ENCODE measurements at regions not wholly inside any gene's neighbourhood (a gene's known extent, or its start where the extent isn't known, plus 50 kb on each side); places are given as distances from the start of the nearest gene placed in this dataset.

DNA sequence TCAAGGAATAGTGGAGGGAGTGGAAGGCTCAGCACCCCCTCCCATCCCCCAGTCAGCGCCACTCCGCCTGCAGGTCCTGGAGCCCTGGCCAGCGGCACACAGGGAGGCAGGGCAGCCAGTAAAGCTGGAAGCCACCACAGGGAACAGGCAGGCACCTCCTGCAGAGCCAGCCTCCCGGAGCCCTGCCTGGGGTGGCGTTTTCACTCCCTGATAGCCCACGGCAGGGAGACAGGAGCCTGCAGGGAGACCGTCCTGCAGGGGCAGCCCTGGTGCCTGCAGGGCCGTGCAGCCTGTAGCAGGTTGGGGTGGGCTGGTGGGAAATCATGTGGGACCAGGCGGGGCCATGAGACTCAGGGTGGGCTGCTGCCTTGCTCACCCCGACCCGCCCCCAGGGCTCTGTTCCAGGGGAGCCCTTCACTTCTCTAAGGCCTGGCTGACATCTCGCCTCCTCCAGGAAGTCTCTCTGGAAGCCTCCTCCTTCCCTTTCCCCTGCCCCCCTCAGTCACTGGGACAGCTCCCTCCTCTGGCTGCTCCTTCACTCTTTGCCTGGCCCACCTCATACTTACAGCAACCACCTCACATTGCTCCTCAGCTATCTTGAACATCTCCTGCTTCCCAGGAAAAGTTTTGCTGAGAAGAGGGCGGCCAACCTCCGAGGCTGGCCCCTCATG is 221.0 kb downstream of the GLI2 start:
- no peak for DNase-seq

DNA sequence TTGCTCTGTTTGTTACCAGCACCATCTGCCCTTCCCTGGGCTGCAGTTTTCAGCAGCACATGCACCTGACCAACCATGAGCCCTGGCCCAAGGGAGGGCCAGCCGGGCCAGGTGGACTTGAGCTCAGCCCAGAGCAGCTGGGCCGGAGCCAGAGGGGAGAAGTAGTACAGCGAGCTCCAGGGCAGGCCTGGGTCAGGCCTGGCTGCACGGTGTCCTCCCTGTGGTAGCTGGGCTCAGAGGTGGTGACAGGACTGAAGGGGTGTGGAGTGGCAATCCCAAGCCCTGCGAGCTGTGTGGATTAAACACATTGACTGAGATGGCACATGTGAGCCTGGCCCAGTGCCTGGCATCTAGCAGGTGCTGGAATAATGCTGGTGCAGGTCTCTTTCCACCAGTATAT is 222.2 kb downstream of the GLI2 start:
- no peak for DNase-seq

DNA sequence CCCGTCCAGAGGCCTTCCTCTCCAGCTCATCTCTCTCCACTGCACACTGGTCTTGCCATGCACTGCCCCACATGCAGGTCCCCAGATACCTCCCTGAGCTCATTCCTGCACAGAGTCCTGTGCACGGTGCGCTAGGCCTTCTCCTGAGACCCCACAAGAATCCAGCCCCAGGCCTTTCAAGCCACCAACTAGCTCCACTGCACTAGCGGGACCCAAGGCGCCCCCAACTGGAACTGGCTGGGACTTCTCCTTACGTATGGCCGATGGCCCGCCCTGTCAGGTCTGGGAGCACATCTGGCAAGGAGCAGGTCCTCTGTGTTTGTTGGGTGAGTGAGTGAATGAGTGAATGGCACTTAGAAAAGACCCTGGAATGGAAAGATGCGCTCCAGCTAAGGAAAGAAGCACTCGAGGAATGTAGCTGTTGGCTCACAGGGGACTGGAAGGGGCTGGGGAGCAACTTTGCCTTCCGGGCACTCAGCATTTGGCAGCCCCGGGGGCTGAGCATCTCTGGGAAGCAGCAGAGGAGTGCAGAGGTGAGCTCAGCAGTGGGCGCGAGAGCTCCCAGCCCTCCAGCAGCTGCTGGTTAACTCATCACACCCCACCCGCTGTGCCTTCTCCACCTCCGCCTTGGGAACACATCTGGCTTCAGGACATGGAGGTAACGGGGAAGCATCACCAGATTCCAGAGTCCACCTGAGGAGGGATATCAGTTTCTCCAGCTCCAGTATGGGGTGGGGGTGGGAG is 223.1 kb downstream of the GLI2 start:
- no peak for DNase-seq

DNA sequence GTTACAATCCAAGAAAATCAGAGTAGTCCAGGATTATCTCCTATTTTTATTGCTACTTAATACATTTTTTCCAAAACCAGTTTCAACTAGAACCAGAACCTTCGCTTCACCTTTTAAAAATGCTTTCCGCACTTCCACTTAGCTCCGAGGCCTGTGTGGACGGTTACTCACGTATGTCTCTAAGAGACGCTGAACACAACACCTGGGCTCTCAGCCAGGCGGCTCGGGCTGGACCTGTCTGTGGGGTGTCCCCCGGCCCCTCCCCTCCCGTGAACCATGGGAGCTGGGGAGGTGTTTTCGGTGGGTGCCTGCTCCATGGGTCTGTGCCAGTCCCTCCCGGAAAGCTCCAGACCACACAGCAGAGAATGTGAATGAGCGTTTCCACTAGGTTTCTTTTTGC is 223.8 kb downstream of the GLI2 start:
- DNase-seq, result no peak

DNA sequence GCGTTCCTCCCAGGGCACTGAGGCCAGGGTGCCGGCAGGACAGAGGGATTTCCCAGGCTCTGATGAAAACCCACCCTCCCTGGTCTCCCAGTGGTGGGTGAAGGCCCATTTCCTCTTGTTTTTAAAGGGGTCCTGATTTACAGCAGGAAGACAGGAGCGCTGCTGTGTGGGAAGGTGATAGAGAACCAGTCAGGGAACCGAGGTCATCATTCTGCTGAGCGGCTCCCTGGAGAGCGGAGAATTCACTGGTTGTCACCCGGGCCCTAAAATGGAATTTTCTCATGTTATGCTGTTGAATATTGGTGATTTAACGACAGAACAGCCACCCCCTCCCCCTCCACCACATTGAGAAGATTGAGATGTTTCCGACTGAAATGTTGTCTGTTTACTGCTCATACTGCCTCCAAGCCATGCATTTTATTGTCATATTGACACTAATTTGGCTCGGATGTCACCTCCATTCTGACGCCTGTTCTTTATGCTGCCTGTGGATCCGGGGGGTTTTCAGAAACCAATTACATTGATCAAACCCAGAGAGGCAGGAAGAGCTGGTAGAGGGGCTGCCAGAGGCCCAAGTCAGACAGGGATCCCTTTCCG is 225.2 kb downstream of the GLI2 start:
- no peak for DNase-seq

DNA sequence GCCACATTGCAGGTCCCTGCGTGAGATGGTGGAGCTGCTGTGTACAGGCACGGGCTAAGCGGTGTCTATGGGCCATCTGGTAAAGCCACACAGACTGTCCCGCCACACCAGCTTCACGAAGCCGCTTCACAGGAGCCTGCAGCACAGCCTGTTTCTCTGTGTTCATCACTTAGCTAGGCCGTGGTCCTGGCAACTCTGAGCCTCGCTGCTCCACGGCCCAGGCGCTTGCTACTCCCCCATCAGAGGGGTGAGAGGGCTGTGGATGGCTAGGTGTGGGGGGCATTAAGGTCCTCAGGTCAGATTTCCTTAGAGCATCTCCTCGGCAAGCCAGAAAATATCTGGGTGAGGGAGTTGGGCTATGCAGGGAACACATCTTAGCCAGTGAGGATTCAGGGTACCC is 225.7 kb downstream of the GLI2 start:
- no peak for DNase-seq

DNA sequence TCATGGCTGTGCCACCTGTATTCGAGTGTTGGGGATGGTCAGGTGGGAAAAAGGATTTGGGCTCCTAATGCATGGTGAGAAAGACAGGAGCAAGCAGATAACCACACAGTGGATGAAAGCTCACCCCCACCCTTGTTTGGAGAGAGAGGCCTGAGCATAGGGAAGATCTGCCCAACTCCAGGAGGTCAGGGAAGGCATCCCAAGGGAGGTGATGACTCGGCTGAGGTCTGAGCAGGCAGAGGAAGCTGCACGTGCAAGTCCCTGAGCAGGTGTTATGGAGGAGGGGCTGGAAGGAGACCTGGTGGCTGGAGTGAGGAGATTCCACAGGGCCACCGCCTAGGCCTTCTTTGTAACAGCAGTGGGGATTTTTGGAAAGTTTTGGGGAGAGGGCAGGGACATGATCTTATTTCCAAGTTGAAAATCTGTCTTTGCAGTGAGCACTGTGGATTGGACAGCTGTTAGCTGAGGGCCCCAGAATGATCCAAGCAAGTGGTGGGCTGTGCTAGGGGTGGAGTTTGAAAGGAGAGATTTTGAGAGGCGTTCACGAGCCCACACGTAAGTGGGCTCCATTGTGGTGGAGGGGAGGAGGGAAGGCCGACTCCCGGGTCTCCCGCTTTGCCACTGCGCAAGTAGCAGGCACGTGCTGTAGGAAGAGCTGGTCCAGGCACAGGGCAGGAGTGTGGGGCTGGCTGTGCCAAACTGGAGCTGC is 228.5 kb downstream of the GLI2 start:
- DNase-seq, result no peak

DNA sequence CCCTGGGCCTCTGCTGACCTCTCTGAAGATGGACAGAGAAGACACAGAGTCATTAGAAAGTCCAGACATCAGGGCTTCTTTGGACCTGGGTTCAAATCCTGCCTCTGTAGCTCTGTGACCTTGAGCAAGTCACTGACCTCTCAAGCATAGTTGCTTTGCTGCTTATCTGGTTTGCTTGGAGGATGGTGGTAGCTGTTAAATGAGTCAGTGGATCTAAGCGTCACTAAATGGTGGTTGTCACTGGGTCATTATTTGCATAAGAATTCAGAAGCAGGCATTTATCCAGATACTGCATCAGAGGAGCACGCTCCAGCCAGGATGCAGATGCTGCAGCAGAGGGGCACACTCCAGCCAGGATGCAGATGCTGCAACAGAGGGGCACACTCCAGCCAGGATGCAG is 229.2 kb downstream of the GLI2 start:
- no peak for DNase-seq

DNA sequence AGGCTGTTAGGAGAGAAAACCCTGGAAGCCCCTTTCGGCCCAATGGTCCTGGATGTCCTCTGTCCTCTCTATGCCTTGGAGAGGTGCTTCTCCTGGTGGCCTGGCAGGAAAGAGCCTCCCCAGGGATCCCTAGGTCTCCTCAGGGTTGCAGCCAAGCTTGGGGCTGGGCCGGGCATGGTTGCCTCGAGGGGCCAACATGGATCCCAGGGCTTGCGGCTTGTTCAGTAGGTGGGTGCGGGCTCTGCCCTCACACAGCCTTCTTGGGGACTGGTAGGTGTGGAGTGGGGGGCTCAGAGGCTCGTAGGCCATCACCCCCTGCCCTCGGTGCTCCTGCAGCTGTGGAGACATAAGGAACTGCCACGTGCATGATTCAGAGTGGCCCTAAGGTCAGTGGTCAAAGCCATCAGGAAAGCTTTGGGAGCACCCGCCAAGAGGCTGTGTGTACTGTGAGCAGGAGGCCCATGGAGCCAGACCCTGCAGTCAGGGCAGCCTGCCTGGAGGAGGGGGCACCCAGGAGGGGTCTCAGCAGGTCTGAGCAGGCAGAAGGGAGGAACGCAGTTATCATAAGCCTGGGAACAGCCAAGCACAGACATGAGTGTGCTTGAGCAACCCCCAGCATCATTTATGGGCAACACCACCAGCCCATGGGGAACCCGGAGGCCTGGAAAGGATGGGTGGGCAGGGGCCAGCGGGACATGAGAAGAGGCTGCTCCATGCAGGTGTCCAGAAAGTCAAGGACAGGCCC is 231.0 kb downstream of the GLI2 start:
- no peak for DNase-seq

DNA sequence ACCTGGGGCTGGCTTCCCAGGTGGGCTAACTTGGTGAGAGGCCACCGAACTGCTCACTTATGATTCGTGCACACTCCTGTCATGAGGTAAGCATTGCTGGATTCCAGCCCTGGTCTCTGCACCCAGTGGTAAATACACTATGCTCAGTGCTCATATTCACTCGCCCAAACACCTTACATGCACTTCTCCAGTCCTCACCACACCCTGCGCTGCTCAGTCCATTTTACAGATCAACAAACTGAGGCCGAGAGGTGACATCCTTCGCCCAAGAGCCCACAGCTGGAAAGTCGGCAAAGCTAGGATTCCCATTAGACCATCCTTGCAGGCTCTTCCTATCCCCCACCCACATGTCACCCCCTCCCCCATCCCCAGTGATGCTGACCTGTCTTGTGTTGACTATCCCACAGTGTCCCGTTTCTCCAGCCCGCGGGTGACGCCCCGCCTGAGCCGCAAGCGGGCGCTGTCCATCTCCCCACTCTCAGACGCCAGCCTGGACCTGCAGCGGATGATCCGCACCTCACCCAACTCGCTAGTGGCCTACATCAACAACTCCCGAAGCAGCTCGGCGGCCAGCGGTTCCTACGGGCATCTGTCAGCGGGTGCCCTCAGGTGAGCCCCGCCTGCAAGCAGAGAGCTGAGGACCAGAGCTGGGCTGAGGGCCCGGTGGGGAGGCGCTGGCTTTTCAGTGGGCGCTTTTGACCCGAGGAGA is 232.8 kb downstream of the GLI2 start:
- no peak for DNase-seq

DNA sequence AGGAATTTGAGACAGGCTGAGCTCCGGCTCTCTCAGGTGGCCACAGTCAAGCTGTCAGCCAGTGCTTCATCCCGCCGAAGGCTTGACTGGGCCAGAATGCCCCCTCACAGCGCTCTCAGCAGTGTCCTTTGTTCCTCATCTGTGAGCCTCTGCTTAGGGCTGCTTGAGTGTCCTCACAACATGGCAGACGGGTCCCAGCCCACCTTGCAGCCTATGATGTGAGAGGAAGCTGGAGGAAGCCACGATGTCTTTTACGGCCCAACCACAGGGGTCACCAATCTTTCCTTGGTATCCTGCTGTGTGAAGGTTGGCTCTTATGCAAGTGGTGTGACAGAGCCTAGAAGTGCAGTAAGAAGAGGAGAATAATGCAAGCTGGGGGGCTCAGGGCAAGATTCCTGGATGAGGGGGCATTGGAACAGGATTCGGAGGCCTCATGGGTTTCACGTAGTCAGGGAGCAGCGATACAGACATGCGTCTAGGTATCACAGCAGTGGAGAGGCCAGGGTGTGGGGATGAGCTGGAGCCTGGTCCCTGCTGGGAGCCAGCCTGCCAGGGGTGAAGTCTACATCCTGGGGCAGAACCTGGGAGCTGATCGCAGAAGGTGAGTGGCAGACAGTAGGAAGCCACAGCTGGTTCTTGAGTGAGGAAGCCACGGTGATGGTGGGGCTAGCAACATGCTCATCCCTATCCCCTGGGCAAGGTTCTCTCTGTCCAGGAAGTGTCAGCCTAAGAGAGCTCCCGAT is 234.1 kb downstream of the GLI2 start:
- no peak for DNase-seq

DNA sequence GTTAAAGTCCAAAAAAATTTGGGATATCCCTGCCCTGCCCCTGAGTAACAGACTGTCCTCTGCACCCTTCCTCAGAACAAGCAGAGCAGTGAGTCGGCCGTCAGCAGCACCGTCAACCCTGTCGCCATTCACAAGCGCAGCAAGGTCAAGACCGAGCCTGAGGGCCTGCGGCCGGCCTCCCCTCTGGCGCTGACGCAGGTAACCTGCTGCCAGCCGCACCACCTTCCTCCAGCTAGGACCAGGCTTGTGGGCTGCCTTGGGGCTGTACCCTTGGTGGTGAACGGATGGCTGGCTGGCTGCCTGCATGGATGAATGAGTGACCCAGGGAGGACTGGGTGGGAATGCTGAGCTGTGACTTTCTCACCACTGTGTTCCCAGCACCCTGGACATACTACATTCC is 236.2 kb downstream of the GLI2 start:
- no peak for DNase-seq

DNA sequence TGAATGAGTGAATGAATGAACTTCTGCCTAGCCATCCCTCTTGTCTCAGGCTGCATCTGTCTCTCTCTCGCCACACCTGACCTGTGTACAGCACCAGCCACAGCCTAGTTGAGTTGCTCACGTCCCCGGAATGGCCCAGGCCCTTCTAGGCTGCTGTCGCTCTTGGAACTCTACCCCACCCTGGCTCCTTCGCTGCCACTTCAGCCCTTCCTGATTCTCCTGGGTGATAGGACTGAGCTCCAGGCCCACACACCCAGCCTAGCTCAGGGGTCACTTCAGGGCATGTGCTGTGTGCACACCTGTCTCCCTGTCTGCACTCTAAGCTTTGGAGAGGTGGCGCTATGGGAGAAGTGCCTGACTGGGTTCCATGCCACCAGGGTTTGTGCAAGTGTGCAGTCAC is 236.6 kb downstream of the GLI2 start:
- DNase-seq, result no peak

DNA sequence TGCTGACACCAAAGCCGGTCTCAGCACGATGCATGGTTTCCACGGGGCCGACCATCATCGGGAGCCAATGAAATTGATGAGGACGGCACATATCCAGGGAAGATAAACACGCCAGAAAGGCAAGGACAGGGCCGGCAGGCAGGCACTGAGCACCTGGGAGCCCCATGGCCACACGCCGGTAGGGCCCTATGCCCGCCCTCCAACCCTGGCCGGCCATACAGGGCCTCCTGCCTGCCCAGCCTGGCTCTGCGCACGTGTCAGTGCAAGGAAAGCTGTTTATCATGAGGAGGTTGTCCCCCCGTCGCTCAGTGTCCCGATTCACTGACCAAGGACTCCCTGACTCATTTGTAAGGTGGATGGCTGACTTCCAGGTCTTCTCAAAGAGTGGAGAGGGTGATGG is 237.5 kb downstream of the GLI2 start:
- DNase-seq, result no peak

DNA sequence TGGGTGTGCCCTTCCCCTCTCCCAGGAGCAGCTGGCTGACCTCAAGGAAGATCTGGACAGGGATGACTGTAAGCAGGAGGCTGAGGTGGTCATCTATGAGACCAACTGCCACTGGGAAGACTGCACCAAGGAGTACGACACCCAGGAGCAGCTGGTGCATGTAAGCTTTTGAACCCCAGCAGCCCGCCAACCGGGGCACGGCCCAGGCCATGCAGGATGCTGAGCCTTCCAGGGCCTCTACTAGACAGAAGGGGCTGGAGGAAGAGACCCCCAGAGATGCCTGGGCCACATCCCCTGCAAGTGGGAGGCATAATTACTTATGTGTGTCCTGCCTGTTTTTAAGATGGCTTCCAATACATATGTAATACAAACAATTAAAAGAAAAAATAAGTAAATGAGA is 239.3 kb downstream of the GLI2 start:
- no peak for DNase-seq

DNA sequence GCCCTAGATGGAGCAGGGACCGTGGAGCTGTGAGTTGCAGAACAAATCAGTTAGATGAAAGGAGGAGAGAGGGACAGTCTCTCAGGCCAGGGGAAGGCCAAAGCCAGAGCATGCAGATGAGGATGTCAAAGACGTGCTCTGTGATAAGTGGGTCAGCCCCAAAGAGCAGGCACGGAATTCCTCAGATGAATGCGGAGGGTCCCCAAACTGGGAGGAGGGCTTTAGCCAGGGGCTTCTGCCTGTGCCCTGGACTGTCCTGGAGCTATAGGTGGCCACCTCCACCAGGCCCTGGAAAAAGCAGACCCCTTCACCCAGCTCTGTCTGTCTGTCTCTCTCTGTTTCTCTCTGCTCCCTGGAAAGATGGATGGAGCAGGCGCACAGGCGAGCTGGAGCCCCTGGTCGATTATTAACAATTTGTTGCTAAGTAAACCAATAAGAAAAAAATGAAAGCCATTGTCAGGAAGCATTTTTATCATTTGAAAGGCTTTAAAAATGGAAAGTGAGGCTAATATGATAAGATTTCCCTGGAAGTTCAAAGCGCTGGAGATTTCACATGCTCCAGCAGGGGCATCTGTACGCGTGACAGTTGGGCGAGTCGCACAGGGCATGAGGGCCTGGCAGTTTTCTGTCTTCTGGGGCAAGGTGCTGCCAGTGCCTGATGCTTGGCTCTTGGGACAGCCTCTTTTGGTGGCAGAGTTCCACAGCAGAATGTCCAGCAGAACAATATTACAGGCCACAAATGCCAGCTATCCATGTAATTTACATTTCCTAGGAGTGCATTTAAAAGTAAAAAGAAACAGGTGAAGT is 241.0 kb downstream of the GLI2 start:
- no peak for DNase-seq

DNA sequence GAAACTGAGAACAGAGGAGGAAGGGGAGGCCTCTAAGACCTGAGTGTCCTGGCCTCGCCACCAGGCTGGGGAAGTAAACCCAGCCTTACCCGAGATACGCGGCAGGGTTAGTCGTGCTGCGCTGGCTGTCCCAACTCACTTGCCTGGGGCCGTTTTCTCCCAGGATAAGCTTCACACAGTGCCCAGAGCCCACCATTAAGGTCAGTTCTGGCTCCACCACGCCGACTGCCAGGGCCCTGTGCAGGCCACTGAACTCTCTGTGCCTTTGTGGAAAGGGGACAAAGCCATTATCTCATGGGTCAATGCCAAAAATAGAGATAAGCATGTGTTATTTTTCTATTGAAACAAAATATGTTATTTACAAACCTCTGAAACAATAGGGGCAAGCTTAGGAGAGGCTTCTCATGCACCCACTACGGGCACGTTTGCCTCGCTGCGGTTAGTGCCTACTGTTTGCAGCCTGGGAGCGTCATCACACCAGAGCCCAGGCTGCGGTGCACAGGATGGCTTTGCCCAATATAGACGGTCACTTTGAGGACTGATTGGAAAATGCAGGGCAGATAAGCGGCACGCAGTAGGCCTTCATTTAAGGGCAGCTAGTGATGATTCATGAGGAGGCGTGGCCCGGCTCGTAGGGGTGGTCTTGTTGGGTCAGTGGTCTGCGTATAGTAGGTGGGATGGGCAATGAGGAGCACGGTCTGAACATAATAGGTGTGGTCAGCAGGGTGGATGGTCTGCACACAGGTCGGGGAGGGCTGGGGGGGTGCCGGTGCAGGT is 242.1 kb downstream of the GLI2 start:
- no peak for DNase-seq

DNA sequence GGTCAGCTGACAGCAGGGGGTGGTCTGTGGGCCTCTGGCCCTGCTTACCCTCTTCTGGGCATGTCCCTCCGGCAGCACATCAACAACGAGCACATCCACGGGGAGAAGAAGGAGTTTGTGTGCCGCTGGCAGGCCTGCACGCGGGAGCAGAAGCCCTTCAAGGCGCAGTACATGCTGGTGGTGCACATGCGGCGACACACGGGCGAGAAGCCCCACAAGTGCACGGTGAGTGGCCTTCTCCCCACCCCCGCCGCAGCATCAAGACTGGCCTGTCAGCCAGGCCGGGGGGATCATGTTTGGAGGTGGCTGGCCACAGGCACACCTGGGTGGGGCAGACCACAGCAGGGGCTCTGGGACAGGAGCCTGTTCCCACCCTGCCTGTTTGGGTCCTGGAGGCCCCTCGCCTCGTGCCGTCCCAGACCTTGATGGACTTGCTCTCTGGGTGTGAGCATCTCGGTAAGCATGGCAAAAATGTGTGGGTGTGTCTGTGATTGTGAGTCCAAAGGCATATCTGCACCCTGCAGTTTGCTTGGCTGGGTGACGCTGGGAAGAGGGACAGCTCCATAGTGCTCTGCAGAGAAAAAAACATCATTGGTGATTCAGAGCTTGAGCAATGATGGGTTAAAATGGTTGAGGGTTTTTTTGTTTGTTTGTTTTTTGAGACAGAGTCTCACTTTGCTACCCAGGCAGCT is 242.8 kb downstream of the GLI2 start:
- DNase-seq, result no peak

DNA sequence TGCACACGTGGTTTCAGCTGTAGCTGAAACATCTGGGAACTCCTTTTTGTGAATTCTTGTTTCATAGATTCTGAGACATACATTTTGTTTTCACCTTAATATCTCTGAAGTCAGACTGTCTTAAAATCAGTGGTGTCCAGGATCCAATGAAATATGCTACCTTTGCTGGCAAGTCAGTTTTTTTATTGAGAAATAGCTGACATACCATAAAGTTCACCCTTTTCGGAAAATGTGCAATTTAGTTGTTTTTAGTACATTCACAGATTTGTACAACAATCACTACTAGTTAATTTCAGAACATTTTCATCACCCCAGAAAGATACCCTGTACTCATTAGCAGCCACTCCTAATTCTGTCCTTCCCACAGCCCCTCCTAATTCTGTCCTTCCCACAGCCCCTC is 243.7 kb downstream of the GLI2 start:
- DNase-seq, result no peak

Data from HCEC 1CT (cell line).